Gastrocnemius medialis (tissue), 4 donors: ENCODE measurements at regions not wholly inside any gene's neighbourhood (a gene's known extent, or its start where the extent isn't known, plus 50 kb on each side); places are given as distances from the start of the nearest gene placed in this dataset.

Experiments used
- POLR2A ChIP-seq, 2 donors: fragments of 450-650 bp; IDR thresholded peaks; one replicate each; pipeline ENCODE4 v1.6.1; 2017; ENCODE audit warnings: antibody characterized with exemption in 2 of 2, mild to moderate bottlenecking in 2 of 2, moderate library complexity in 2 of 2
- TF ChIP-seq, protein P1 (sequence below), 5 experiments: fragments of 450-650 bp in 3 of 5; fragments of 200-600 bp in 2 of 5; sonication (generic) in 2 of 5; IDR thresholded peaks in 4 of 5; conservative IDR thresholded peaks in 1 of 5; 1 replicate in 4 of 5; 2 replicates in 1 of 5; pipeline ENCODE4 v1.5.1; 2016 to 2019; ENCODE audit warnings: antibody characterized with exemption in 5 of 5, mild to moderate bottlenecking in 3 of 5, moderate library complexity in 3 of 5

DNA sequence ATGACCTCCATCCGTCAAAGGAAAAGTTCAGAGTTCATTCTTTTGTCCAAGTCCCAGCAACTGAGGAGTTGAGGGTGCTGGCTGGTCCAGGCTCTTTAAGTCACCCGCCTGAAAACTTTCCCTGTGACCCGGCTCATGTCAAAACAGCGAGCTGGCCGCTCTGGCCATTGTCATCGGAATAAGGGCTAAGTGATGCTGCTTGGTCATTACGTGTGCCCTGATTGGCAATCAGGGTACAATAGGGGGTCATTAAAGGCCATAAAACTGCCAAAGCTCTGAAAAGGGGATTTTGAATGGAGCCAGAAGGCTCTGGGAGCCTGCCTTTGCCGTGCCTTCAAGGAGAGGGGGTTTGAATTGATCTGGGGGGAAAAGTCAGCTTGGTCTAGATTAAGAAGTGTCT is 88.5 kb upstream of the IRX3 start:
- TF ChIP-seq, protein P1, sequence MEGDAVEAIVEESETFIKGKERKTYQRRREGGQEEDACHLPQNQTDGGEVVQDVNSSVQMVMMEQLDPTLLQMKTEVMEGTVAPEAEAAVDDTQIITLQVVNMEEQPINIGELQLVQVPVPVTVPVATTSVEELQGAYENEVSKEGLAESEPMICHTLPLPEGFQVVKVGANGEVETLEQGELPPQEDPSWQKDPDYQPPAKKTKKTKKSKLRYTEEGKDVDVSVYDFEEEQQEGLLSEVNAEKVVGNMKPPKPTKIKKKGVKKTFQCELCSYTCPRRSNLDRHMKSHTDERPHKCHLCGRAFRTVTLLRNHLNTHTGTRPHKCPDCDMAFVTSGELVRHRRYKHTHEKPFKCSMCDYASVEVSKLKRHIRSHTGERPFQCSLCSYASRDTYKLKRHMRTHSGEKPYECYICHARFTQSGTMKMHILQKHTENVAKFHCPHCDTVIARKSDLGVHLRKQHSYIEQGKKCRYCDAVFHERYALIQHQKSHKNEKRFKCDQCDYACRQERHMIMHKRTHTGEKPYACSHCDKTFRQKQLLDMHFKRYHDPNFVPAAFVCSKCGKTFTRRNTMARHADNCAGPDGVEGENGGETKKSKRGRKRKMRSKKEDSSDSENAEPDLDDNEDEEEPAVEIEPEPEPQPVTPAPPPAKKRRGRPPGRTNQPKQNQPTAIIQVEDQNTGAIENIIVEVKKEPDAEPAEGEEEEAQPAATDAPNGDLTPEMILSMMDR (IDR thresholded peaks at IDR 0.05 in 4 of 5, conservative IDR thresholded peaks at IDR 0.05 in 1 of 5), result no peak
- TF ChIP-seq POLR2A (IDR thresholded peaks at IDR 0.05), result no peak
